Keratinocyte (primary cell): ENCODE measurements at regions not wholly inside any gene's neighbourhood (a gene's known extent, or its start where the extent isn't known, plus 50 kb on each side); places are given as distances from the start of the nearest gene placed in this dataset.
"Not testable (repeated sequence)": the region's sequence is repeated elsewhere in the genome, so short reads cannot be mapped to it uniquely, and the experiment has no call there.

Experiments used
- DNase-seq: peaks from one replicate; pipeline ENCODE4 v3.0.0-alpha.2; 2011; ENCODE audit warnings: low read depth, missing footprints, low spot score
- FAIRE-seq: peaks from 2 replicates; lab custom pipeline; 2011; peaks lifted over from hg19 to GRCh38; lab: Jason Lieb, UNC
- H2AFZ ChIP-seq: 2 replicates; pipeline ENCODE4 v1.6.0; 2012; ENCODE audit warnings: low read length, control low read depth, inconsistent platforms; ENCODE audit not compliant: control insufficient read depth
- H3K27ac ChIP-seq: 2 replicates; pipeline ENCODE4 v1.5.1; 2011; ENCODE audit warnings: low read length; ENCODE audit not compliant: control insufficient read depth, insufficient read depth
- H3K27me3 ChIP-seq: 3 replicates; pipeline ENCODE4 v1.6.0; 2011; ENCODE audit warnings: low read length; ENCODE audit not compliant: control insufficient read depth, insufficient read depth; ENCODE audit errors: extremely low read depth
- H3K36me3 ChIP-seq, 2 experiments: 2 replicates in 1 of 2; 3 replicates in 1 of 2; pipeline ENCODE4 v1.5.1; 2011; ENCODE audit warnings: low read length in 2 of 2, mild to moderate bottlenecking in 1 of 2; ENCODE audit not compliant: control insufficient read depth in 2 of 2, insufficient read depth in 2 of 2; ENCODE audit errors: extremely low read depth in 1 of 2
- H3K4me1 ChIP-seq: 3 replicates; pipeline ENCODE4 v1.5.1; 2011; ENCODE audit warnings: low read length; ENCODE audit not compliant: control insufficient read depth, insufficient read depth; ENCODE audit errors: extremely low read depth
- H3K4me2 ChIP-seq: 3 replicates; pipeline ENCODE4 v1.6.0; 2011; ENCODE audit warnings: low read depth, low read length; ENCODE audit not compliant: control insufficient read depth, insufficient read depth; ENCODE audit errors: extremely low read depth
- H3K4me3 ChIP-seq, 3 experiments: fragments of 200-600 bp in 1 of 3; sonication (generic) in 1 of 3; 2 replicates in 2 of 3; 3 replicates in 1 of 3; pipeline ENCODE4 v1.5.1; 2011 to 2016; ENCODE audit warnings: low read length in 3 of 3, mild to moderate bottlenecking in 3 of 3, control low read depth in 2 of 3, inconsistent platforms in 1 of 3, low read depth in 1 of 3, mixed read lengths in 1 of 3, mixed run types in 1 of 3, moderate library complexity in 1 of 3; ENCODE audit not compliant: control insufficient read depth in 2 of 3, insufficient read depth in 2 of 3; ENCODE audit errors: extremely low read depth in 1 of 3
- H3K79me2 ChIP-seq: 2 replicates; pipeline ENCODE4 v1.6.0; 2012; ENCODE audit warnings: low read length; ENCODE audit not compliant: control insufficient read depth, insufficient read depth
- H3K9ac ChIP-seq: 3 replicates; pipeline ENCODE4 v1.6.0; 2011; ENCODE audit warnings: low read length; ENCODE audit not compliant: control insufficient read depth, insufficient read depth; ENCODE audit errors: extremely low read depth
- H3K9me1 ChIP-seq: 3 replicates; pipeline ENCODE4 v1.6.0; 2011; ENCODE audit warnings: low read length; ENCODE audit not compliant: control insufficient read depth, insufficient read depth; ENCODE audit errors: extremely low read depth
- H3K9me3 ChIP-seq: 2 replicates; pipeline ENCODE4 v1.5.1; 2012; ENCODE audit warnings: low read depth, low read length; ENCODE audit not compliant: control insufficient read depth
- H4K20me1 ChIP-seq: 3 replicates; pipeline ENCODE4 v1.6.0; 2011; ENCODE audit warnings: low read length; ENCODE audit not compliant: control insufficient read depth, insufficient read depth; ENCODE audit errors: extremely low read depth
- CTCF ChIP-seq, 3 experiments: IDR thresholded peaks in 1 of 3; conservative IDR thresholded peaks in 1 of 3; optimal IDR thresholded peaks in 1 of 3; 2 replicates in 2 of 3; 3 replicates in 1 of 3; pipeline versions ENCODE3 to v1.5.1; 2011; ENCODE audit warnings: low read length in 3 of 3, mild to moderate bottlenecking in 3 of 3, moderate library complexity in 2 of 3, control low read depth in 1 of 3, inconsistent platforms in 1 of 3; ENCODE audit not compliant: insufficient read depth in 2 of 3; ENCODE audit errors: extremely low read depth in 1 of 3
- EZH2 ChIP-seq: IDR thresholded peaks from one replicate; pipeline ENCODE4 v1.6.1; 2012; ENCODE audit warnings: inconsistent platforms, mild to moderate bottlenecking, low read length, moderate library complexity
- dilution Hi-C: fragments of 300-500 bp; cut with MboI; formaldehyde crosslinking; loops from one replicate; pipeline ENCODE4 v1.7.0; 2020; ENCODE audit warnings: low sequenced_read_pairs; ENCODE audit not compliant: extremely low pct_ligation_motif_present

DNA sequence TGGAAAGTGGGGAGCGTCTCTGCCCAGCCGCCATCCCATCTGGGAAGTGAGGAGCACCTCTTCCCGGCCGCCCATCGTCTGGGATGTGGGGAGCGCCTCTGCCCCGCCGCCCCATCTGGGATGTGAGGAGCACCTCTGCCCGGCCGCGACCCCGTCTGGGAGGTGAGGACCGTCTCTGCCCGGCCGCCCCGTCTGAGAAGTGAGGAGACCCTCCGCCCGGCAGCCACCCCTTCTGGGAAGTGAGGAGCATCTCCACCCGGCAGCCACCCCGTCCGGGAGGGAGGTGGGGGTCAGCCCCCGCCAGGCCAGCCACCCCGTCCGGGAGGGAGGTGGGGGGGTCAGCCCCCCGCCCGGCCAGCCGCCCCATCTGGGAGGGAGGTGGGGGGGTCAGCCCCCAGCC is 190.0 kb upstream of the MGAT5 start:
- H3K9me1 ChIP-seq, dilution Hi-C loops, H3K36me3 ChIP-seq, H3K9me3 ChIP-seq, H3K27ac ChIP-seq, FAIRE-seq, DNase-seq, H3K4me1 ChIP-seq, H2AFZ ChIP-seq, H3K79me2 ChIP-seq, H3K27me3 ChIP-seq, H4K20me1 ChIP-seq, H3K9ac ChIP-seq, H3K4me3 ChIP-seq, H3K4me2 ChIP-seq: not testable (repeated sequence)

GRCh38 chr2:134070281-134070741 is 183.6 kb upstream of the MGAT5 start:
- FAIRE-seq = no peak

More at GRCh38 chr2:134070281-134070741, 183.6 kb upstream of the MGAT5 start:
- no peaks in the 10 kb centered on the region for H3K9me1 ChIP-seq
- H4K20me1 ChIP-seq = no peaks in the 10 kb centered on the region
- H3K4me3 ChIP-seq = no peak overlapping the region
- no peak overlapping the region for H3K9ac ChIP-seq
- H3K36me3 ChIP-seq = no peaks in the 10 kb centered on the region
- no peak for TF ChIP-seq EZH2
- TF ChIP-seq CTCF (optimal IDR thresholded peaks at IDR 0.05 in 1 of 3, IDR thresholded peaks at IDR 0.05 in 1 of 3, conservative IDR thresholded peaks at IDR 0.05 in 1 of 3; ENCODE audit: extremely low read depth in 1 of 3, insufficient read depth in 2 of 3, low read length in 3 of 3) = no peak
- H3K79me2 ChIP-seq = no peaks in the 10 kb centered on the region
- no peak for DNase-seq
- H3K4me2 ChIP-seq = no peak overlapping the region
- no peaks in the 10 kb centered on the region for H3K27me3 ChIP-seq
- H3K27ac ChIP-seq = no peak overlapping the region
- H3K9me3 ChIP-seq = no peaks in the 10 kb centered on the region
- dilution Hi-C loops = no loop called here
- no peaks in the 10 kb centered on the region for H3K4me1 ChIP-seq
- no peak overlapping the region for H2AFZ ChIP-seq
